CD4-positive, CD25-positive, alpha-beta regulatory T cell (primary cell): ENCODE measurements at regions not wholly inside any gene's neighbourhood (a gene's known extent, or its start where the extent isn't known, plus 50 kb on each side); places are given as distances from the start of the nearest gene placed in this dataset.

Experiments used
- ATAC-seq, 2 donors: fragments of 150-1000 bp; cut with Tn5 transposase; one replicate each; pipeline ENCODE4 v1.10.0; 2021; ENCODE audit warnings: low read depth in 2 of 2, moderate number of reproducible peaks in 2 of 2, moderate library complexity in 1 of 2
- DNase-seq, 3 donors: peaks; one replicate each; pipeline versions ENCODE4 v3.0.0 to v3.0.0-alpha.2; 2012 to 2022; ENCODE audit warnings: mixed read lengths in 1 of 3
- H3K27ac ChIP-seq: one replicate; pipeline ENCODE4 v1.7.0; 2013; ENCODE audit warnings: mild to moderate bottlenecking, low read length; ENCODE audit not compliant: insufficient read depth, poor library complexity, severe bottlenecking
- H3K27me3 ChIP-seq: one replicate; pipeline ENCODE4 v1.7.0; 2013; ENCODE audit warnings: low read length; ENCODE audit not compliant: control insufficient read depth, insufficient read depth
- H3K36me3 ChIP-seq: one replicate; pipeline ENCODE4 v1.7.0; 2013; ENCODE audit warnings: mild to moderate bottlenecking, low read length, moderate library complexity; ENCODE audit not compliant: control insufficient read depth, insufficient read depth
- H3K4me1 ChIP-seq: 2 replicates; pipeline ENCODE4 v1.7.0; 2013; ENCODE audit warnings: mild to moderate bottlenecking, low read length; ENCODE audit not compliant: insufficient read depth, control insufficient read depth, poor library complexity, severe bottlenecking
- H3K4me3 ChIP-seq: one replicate; pipeline ENCODE4 v1.7.0; 2013; ENCODE audit warnings: low read depth, mild to moderate bottlenecking, low read length, moderate library complexity
- H3K9me3 ChIP-seq, 2 experiments: 1 replicate in 1 of 2; 2 replicates in 1 of 2; pipeline ENCODE4 v1.7.0; 2013; ENCODE audit warnings: low read length in 2 of 2, mild to moderate bottlenecking in 1 of 2, moderate library complexity in 1 of 2; ENCODE audit not compliant: control insufficient read depth in 2 of 2
- H3K27ac Mint-ChIP-seq, 3 donors: one replicate each; pipeline ENCODE4 v1.8.0; 2020 to 2022; ENCODE audit warnings: mild to moderate bottlenecking in 3 of 3, mixed read lengths in 3 of 3, moderate library complexity in 2 of 3
- H3K27me3 Mint-ChIP-seq: one replicate; pipeline ENCODE4 v1.8.0; 2022; ENCODE audit warnings: mild to moderate bottlenecking, mixed read lengths
- H3K36me3 Mint-ChIP-seq: one replicate; pipeline ENCODE4 v1.8.0; 2020; ENCODE audit warnings: mixed read lengths
- H3K4me1 Mint-ChIP-seq, 4 donors: one replicate each; pipeline ENCODE4 v1.8.0; 2020 to 2022; ENCODE audit warnings: mixed read lengths in 4 of 4, mild to moderate bottlenecking in 1 of 4
- H3K4me3 Mint-ChIP-seq, 4 donors: one replicate each; pipeline ENCODE4 v1.8.0; 2020 to 2022; ENCODE audit warnings: mild to moderate bottlenecking in 4 of 4, mixed read lengths in 4 of 4, moderate library complexity in 3 of 4
- H3K9me3 Mint-ChIP-seq, 7 donors: one replicate each; pipeline ENCODE4 v1.8.0; 2020 to 2022; ENCODE audit warnings: mixed read lengths in 7 of 7, mild to moderate bottlenecking in 3 of 7, moderate library complexity in 2 of 7

DNA sequence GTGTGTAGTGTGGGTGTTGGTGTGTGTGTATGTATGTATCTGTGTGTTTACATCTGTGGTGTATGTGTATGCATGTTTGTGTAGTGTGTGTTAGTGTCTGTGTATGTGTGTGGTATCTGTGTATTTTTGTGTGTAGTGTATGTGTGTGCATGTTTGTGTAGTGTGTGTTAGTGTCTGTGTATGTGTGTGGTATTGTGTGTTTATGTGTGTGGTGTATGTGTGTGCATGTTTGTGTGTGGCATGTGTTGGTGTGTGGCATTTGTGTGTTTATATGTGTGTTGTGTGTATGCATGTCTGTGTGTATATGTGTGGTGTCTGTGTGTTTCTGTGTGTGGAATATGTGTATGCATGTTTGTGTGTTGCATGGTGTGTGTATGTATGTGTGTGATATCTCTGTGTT, 96.4 kb downstream of the CMPK2 start:
- Mint-ChIP-seq H3K9me3 (peaks cover 0 to 1% (median 0%) of the 10 kb centered on the region in 7 donors), H3K27ac (no peak overlapping the region), H3K27me3 (peaks cover 4% of the 10 kb centered on the region), H3K4me3 (no peak overlapping the region), H3K36me3 (no peaks in the 10 kb centered on the region), H3K4me1 (peaks cover 0 to 9% (median 1%) of the 10 kb centered on the region in 4 donors)
- Histone ChIP-seq H3K4me1 (peaks cover 5% of the 10 kb centered on the region), H3K9me3 (no peaks in the 10 kb centered on the region), H3K36me3 (no peaks in the 10 kb centered on the region), H3K27me3 (peaks cover 2% of the 10 kb centered on the region), H3K27ac (no peak overlapping the region), H3K4me3 (no peak overlapping the region)
- DNase-seq (no peak), ATAC-seq (no peak)

DNA sequence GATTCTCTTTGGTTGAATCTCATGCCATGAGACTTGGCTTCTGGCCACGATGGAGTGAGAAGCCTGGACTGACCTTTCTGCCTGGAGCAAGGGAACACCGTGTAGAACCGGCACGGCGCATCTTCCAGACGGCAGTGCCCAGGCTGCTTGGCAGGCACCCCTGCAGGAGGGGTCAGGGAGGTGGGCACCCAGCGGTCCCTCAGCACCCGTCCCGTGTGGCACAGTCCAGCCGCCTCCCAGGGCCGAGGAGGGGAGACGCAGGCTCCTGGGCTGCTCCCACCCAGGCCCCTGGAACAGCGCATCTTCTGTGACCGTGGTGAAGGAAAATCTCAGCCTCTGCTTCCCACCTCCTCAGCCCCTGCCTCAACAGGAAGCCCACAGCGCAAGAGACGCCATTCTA, 95.7 kb downstream of the CMPK2 start:
- Mint-ChIP-seq H3K9me3 (peaks cover 0 to 1% (median 0%) of the 10 kb centered on the region in 7 donors), H3K4me3 (no peak overlapping the region), H3K4me1 (peaks cover 0 to 9% (median 1%) of the 10 kb centered on the region in 4 donors), H3K27ac (no peak overlapping the region), H3K27me3 (peaks cover 6% of the 10 kb centered on the region), H3K36me3 (no peaks in the 10 kb centered on the region)
- no peak overlapping the region for H3K27ac ChIP-seq
- H3K4me3 ChIP-seq, result no peak overlapping the region
- no peak for ATAC-seq
- no peaks in the 10 kb centered on the region for H3K9me3 ChIP-seq
- peaks cover 2% of the 10 kb centered on the region for H3K27me3 ChIP-seq
- H3K4me1 ChIP-seq, result peaks cover 5% of the 10 kb centered on the region
- no peaks in the 10 kb centered on the region for H3K36me3 ChIP-seq
- no peak for DNase-seq

DNA sequence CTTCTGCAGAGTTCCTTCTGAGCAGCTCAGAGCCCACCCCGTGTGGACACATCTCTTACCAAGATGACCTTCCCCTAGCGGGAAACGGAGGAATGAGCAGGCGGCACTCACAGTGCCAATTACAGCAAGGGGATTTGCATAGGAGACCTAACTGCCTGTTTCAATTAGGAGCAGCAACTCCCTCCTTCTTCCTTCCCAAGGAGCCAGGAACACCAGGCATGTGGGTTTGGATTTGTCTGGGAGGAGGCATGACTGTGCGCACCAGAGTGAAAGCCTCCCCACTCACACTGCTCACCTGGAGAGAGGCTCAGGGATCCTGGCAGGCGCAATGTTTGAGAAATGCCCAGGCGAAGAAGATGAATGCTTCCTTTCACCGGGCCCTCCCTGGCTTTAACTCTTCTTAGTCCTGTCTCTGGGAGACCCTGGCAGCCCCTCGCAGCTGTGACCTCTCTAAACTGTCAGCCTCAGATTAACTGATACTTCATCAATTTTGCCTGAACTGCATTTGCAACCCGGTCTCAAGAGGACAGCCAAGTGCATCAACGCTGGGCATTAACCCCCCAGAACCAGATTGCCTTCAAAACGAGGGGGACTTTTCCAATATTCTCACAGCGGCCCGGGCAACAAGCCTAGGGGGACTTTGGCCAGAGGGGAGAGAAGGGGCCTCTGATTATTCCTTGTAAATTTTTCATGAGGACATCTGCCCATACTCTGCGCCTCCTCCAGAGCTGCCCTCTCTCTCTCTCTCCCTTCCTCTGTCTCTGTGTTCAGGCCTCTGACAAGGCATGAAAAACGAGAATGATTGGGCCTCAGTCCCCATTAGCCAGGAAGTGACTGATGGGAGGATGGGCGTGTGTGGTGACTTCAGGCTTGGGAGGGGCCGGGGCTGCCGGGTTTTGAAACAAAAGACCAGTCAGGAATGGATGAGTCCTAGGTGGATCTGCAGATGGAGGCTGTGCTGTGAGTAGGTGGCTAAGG, 93.8 kb downstream of the CMPK2 start:
- Mint-ChIP-seq H3K27me3 (peaks cover 8% of the 10 kb centered on the region), H3K36me3 (no peaks in the 10 kb centered on the region), H3K4me3 (peak overlapping the region in 1 of 4 donors; percentile 21), H3K4me1 (peaks cover 0 to 9% (median 1%) of the 10 kb centered on the region in 4 donors), H3K27ac (no peak overlapping the region), H3K9me3 (peaks cover 0 to 1% (median 0%) of the 10 kb centered on the region in 7 donors)
- ATAC-seq (no peak), DNase-seq (no peak)
- Histone ChIP-seq H3K36me3 (no peaks in the 10 kb centered on the region), H3K4me1 (peaks cover 5% of the 10 kb centered on the region), H3K4me3 (no peak overlapping the region), H3K9me3 (no peaks in the 10 kb centered on the region), H3K27me3 (peaks cover 2% of the 10 kb centered on the region), H3K27ac (no peak overlapping the region)

DNA sequence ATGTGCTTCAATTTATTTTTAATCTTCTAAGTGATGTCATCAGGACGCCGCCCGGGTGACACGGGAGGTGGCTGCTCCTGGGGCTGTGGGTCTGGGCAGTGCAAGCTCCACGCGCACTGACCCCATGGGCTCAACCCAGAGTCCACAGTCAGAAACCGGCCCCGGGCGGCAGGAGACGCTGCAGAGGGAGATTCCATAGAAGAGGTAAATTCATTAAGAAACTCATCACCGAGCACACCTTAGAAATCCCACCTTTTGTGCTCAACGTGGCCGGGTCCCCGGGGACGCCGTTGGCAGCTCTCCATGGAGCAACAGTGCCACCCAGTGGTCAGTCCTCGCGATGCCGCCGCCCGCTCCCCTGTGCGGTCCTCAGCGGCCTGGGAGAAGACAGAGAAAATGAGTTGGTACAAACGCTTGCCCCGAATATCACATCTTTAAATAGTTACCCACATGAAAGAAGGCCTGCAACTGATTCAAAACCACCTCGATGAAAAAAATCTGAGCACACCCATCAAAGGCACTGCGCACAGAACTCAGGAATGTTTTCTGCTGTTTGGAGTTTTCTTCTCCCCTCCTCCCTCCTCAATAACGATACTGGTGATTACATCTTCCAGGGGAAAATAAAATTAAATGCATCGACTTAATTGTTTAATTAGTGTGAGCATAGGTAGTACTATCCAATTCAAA, 92.6 kb downstream of the CMPK2 start:
- H3K27me3 ChIP-seq, result peaks cover 2% of the 10 kb centered on the region
- Mint-ChIP-seq H3K36me3 (no peaks in the 10 kb centered on the region), H3K27ac (no peak overlapping the region), H3K9me3 (peaks cover 0 to 1% (median 0%) of the 10 kb centered on the region in 7 donors), H3K4me1 (peaks cover 0 to 9% (median 1%) of the 10 kb centered on the region in 4 donors), H3K4me3 (no peak overlapping the region), H3K27me3 (peaks cover 8% of the 10 kb centered on the region)
- no peaks in the 10 kb centered on the region for H3K9me3 ChIP-seq
- DNase-seq, result peak; percentile 15 to 42 (median 38)
- peaks cover 5% of the 10 kb centered on the region for H3K4me1 ChIP-seq
- H3K4me3 ChIP-seq, result no peak overlapping the region
- H3K36me3 ChIP-seq, result no peaks in the 10 kb centered on the region
- ATAC-seq, result peak; percentile 70 to 76
- H3K27ac ChIP-seq, result no peak overlapping the region

DNA sequence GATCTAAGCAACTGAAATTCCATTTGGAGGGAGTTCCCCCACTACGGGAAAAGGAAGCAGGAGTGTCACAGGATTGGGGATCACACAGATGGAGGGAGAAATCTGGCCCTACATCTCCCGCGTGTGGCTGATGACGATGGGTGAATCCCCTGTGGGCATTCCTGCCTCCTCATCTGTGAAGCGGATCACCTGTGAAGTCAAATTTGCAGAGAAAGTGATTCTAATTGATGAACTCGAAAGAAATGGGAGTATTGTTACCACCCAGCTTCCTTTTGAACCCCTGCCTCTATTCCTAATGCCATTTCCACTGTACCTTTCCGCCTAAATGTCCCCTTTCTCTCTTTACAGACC, 92.0 kb downstream of the CMPK2 start:
- H3K36me3 ChIP-seq, result no peaks in the 10 kb centered on the region
- Mint-ChIP-seq H3K9me3 (no peaks in the 10 kb centered on the region), H3K4me1 (peaks cover 0 to 9% (median 1%) of the 10 kb centered on the region in 4 donors), H3K27me3 (peaks cover 10% of the 10 kb centered on the region), H3K4me3 (peak overlapping the region in 1 of 4 donors; percentile 42), H3K36me3 (no peaks in the 10 kb centered on the region), H3K27ac (no peak overlapping the region)
- H3K27me3 ChIP-seq, result peaks cover 2% of the 10 kb centered on the region
- no peak for ATAC-seq
- H3K4me3 ChIP-seq, result no peak overlapping the region
- no peaks in the 10 kb centered on the region for H3K9me3 ChIP-seq
- H3K27ac ChIP-seq, result no peak overlapping the region
- DNase-seq, result no peak
- peaks cover 5% of the 10 kb centered on the region for H3K4me1 ChIP-seq

DNA sequence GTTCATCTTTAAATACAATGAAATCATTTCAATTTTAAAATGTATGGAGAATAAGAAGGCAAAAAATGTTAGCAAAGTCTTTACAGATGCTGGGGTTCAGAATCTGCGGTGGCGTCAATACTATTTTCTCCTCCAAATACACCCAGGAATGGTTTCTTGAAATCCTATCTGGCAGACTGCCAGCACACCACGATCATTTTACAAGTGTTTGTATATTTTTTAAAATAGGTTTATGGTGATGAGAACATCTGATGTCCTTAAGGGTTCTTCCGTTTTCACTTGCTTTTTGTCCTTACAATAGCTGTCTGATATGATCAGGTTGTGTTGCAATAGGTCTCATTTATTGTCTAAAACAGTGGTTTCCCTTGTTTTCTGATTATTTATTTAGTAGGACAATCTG, 89.6 kb downstream of the CMPK2 start:
- no peaks in the 10 kb centered on the region for H3K9me3 Mint-ChIP-seq
- H3K27me3 Mint-ChIP-seq, result peaks cover 12% of the 10 kb centered on the region
- Histone ChIP-seq H3K27ac (no peak overlapping the region), H3K27me3 (no peaks in the 10 kb centered on the region), H3K4me1 (peaks cover 5% of the 10 kb centered on the region), H3K9me3 (no peaks in the 10 kb centered on the region), H3K4me3 (no peak overlapping the region), H3K36me3 (no peaks in the 10 kb centered on the region)
- H3K4me3 Mint-ChIP-seq, result no peak overlapping the region
- no peak for DNase-seq
- H3K36me3 Mint-ChIP-seq, result no peaks in the 10 kb centered on the region
- peaks cover 0 to 14% (median 2%) of the 10 kb centered on the region in 4 donors for H3K4me1 Mint-ChIP-seq
- ATAC-seq, result no peak
- H3K27ac Mint-ChIP-seq, result no peak overlapping the region

DNA sequence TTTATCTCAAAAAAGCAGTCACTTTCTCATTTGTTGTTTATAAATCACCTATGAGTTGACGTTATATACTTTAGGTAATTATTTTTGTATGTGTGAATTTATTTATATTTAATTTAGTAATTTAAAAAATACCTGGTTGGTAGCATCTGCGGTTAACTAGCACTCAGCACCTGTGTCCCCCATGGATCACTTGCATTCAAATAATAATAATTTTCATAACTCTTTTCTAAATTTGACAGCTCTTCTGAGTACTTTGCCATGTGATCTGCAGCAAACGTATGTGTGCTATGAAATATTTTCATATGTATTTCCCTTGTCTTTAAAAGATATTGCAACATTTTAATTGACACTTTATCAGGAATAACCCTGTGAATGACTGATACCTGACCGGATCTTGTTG, 88.1 kb downstream of the CMPK2 start:
- Mint-ChIP-seq H3K4me1 (peaks cover 0 to 18% (median 2%) of the 10 kb centered on the region in 4 donors), H3K9me3 (no peaks in the 10 kb centered on the region), H3K27ac (no peak overlapping the region), H3K4me3 (no peak overlapping the region), H3K36me3 (no peaks in the 10 kb centered on the region), H3K27me3 (peaks cover 12% of the 10 kb centered on the region)
- Histone ChIP-seq H3K9me3 (no peaks in the 10 kb centered on the region), H3K4me1 (peaks cover 5% of the 10 kb centered on the region), H3K36me3 (no peaks in the 10 kb centered on the region), H3K4me3 (no peak overlapping the region), H3K27me3 (no peaks in the 10 kb centered on the region), H3K27ac (no peak overlapping the region)
- no peak for DNase-seq
- no peak for ATAC-seq
